AG04449 (cell line): ENCODE measurements at regions not wholly inside any gene's neighbourhood (a gene's known extent, or its start where the extent isn't known, plus 50 kb on each side); places are given as distances from the start of the nearest gene placed in this dataset.

Experiments
- CTCF ChIA-PET: fragments of 350-600 bp; formaldehyde crosslinking; extraction: SDS; loops from one replicate; lab custom pipeline; 2021; ENCODE audit warnings: antibody characterized with exemption; lab: Yijun Ruan, JAX
- POLR2A ChIA-PET: fragments of 400-600, 350-600 bp; formaldehyde crosslinking; extraction: SDS; loops from one replicate; lab custom pipeline; 2020; ENCODE audit warnings: antibody characterized with exemption, inconsistent platforms; lab: Yijun Ruan, JAX
- DNase-seq: peaks from one replicate; pipeline ENCODE4 v3.0.0-alpha.2; 2010; ENCODE audit warnings: low read depth, low spot score
- H3K4me3 ChIP-seq: 2 replicates; pipeline ENCODE4 v1.5.1; 2011; ENCODE audit warnings: low read depth, mild to moderate bottlenecking, control low read depth, low read length
- TF ChIP-seq, protein P1 (sequence below): IDR thresholded peaks from one replicate; pipeline ENCODE4 v1.5.1; 2011; ENCODE audit warnings: mild to moderate bottlenecking, moderate library complexity, low read length, control low read depth, inconsistent platforms; ENCODE audit not compliant: insufficient read depth; ENCODE audit errors: missing control alignments

- TF ChIP-seq, protein P1, sequence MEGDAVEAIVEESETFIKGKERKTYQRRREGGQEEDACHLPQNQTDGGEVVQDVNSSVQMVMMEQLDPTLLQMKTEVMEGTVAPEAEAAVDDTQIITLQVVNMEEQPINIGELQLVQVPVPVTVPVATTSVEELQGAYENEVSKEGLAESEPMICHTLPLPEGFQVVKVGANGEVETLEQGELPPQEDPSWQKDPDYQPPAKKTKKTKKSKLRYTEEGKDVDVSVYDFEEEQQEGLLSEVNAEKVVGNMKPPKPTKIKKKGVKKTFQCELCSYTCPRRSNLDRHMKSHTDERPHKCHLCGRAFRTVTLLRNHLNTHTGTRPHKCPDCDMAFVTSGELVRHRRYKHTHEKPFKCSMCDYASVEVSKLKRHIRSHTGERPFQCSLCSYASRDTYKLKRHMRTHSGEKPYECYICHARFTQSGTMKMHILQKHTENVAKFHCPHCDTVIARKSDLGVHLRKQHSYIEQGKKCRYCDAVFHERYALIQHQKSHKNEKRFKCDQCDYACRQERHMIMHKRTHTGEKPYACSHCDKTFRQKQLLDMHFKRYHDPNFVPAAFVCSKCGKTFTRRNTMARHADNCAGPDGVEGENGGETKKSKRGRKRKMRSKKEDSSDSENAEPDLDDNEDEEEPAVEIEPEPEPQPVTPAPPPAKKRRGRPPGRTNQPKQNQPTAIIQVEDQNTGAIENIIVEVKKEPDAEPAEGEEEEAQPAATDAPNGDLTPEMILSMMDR = no peak
- DNase-seq = no peak
- ChIA-PET CTCF (no interaction called here), POLR2A (no interaction called here)
- no peak overlapping the region for H3K4me3 ChIP-seq
These were observed 141.8 kb downstream of the POLR1F start for GRCh38 chr7:19567011-19567410.

GRCh38 chr7:19565602-19566001, 143.2 kb downstream of the POLR1F start:
- POLR2A ChIA-PET = no interaction called here
- TF ChIP-seq, protein P1 = no peak
- no peak overlapping the region for H3K4me3 ChIP-seq
- CTCF ChIA-PET = no interaction called here
- no peak for DNase-seq

DNA sequence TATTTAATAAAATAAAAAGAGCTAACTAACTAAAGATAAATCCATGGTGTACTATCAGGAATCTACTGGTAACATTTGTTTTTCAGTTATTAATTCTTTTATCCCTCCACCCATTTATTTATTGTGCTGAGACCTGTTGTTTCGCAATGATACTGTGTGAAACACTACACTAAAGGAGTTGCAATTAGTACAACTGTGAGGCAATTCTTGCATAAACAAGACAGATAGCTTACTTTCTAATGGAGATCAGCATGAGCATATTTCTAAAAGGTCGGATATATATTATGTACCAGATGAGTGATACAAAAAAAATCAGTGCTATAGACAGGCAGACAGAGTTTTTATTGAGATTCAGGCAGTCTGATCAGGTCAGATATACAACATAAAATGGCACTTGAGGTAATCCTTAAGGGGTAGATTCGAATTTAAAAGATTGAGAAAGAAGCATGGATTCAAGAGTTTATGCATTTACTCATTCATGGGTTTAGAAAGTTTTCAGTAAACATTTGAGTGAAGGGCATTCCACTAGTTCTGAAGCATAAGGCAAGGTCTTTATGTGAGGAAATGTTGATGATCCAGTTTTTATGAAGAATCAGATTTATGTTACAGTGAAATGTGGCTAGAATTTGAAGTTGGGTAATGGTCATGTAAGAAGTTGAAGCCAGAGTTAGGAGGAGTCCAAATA, 147.6 kb downstream of the POLR1F start:
- no peak overlapping the region for H3K4me3 ChIP-seq
- no peak for DNase-seq
- TF ChIP-seq, protein P1 = no peak
- ChIA-PET POLR2A (no interaction called here), CTCF (no interaction called here)

GRCh38 chr7:19560111-19560883, 148.5 kb downstream of the POLR1F start:
- TF ChIP-seq, protein P1 = no peak
- DNase-seq = no peak
- ChIA-PET POLR2A (no interaction called here), CTCF (no interaction called here)
- H3K4me3 ChIP-seq = no peak overlapping the region

- H3K4me3 ChIP-seq = no peak overlapping the region
- no peak for DNase-seq
- POLR2A ChIA-PET = no interaction called here
- CTCF ChIA-PET = interaction anchor here (0.9 kb wide), 1 partner anchor 27 kb away, joined by 3 read pairs; no protein-coding TSS in a partner anchor
- TF ChIP-seq, protein P1 = no peak
These were observed 150.3 kb downstream of the POLR1F start for GRCh38 chr7:19558527-19558926.
